Endodermal cell (in vitro differentiated cells): ENCODE measurements at regions not wholly inside any gene's neighbourhood (a gene's known extent, or its start where the extent isn't known, plus 50 kb on each side); places are given as distances from the start of the nearest gene placed in this dataset.

Experiments
- DNase-seq: peaks from one replicate; pipeline ENCODE4 v3.0.0-alpha.2; 2017
- H3K27ac ChIP-seq: 2 replicates; pipeline ENCODE4 v1.5.1; 2013; ENCODE audit warnings: mild to moderate bottlenecking, low read depth, low read length, moderate library complexity
- H3K27me3 ChIP-seq: 2 replicates; pipeline ENCODE4 v1.6.1; 2013; ENCODE audit warnings: mild to moderate bottlenecking, low read length, moderate library complexity; ENCODE audit not compliant: insufficient read depth, control insufficient read depth, poor library complexity, severe bottlenecking
- H3K36me3 ChIP-seq: 2 replicates; pipeline ENCODE4 v1.7.0; 2013; ENCODE audit warnings: mild to moderate bottlenecking, low read length, moderate library complexity; ENCODE audit not compliant: control insufficient read depth, insufficient read depth
- H3K4me1 ChIP-seq: one replicate; pipeline ENCODE4 v1.7.0; 2013; ENCODE audit warnings: low read length; ENCODE audit not compliant: control insufficient read depth, insufficient read depth
- H3K4me3 ChIP-seq: 2 replicates; pipeline ENCODE4 v1.5.1; 2013; ENCODE audit warnings: mild to moderate bottlenecking, low read length, moderate library complexity
- H3K9ac ChIP-seq: 2 replicates; pipeline ENCODE4 v1.6.1; 2013; ENCODE audit warnings: mild to moderate bottlenecking, low read length, moderate library complexity; ENCODE audit not compliant: poor library complexity, severe bottlenecking; ENCODE audit errors: extremely low read depth
- H3K9me3 ChIP-seq: 2 replicates; pipeline ENCODE4 v1.6.1; 2013; ENCODE audit warnings: mild to moderate bottlenecking, low read length, moderate library complexity; ENCODE audit not compliant: control insufficient read depth
- H3K27ac Mint-ChIP-seq: 2 replicates; pipeline ENCODE4 v1.8.0; 2020; ENCODE audit warnings: mixed read lengths
- H3K27me3 Mint-ChIP-seq: 2 replicates; pipeline ENCODE4 v1.8.0; 2021; ENCODE audit warnings: mild to moderate bottlenecking, mixed read lengths; ENCODE audit not compliant: insufficient read depth
- H3K36me3 Mint-ChIP-seq: 2 replicates; pipeline ENCODE4 v1.8.0; 2020; ENCODE audit warnings: low read depth, mixed read lengths
- H3K4me1 Mint-ChIP-seq: 2 replicates; pipeline ENCODE4 v1.8.0; 2020; ENCODE audit warnings: mixed read lengths
- H3K4me3 Mint-ChIP-seq: 2 replicates; pipeline ENCODE4 v1.8.0; 2020; ENCODE audit warnings: mild to moderate bottlenecking, moderate library complexity, mixed read lengths
- H3K9me3 Mint-ChIP-seq: 2 replicates; pipeline ENCODE4 v1.8.0; 2020; ENCODE audit warnings: mild to moderate bottlenecking, mixed read lengths
- WGBS, 2 experiments: methylation state at CpG; one replicate each; pipeline versions ENCODE4 v1.1.5 to v1.1.7; 2013; ENCODE audit warnings: missing lambda C conversion rate in 2 of 2, mixed read lengths in 1 of 2; ENCODE audit not compliant: insufficient coverage in 1 of 2, insufficient read length in 1 of 2; 5-methylcytosine and 5-hydroxymethylcytosine counted together
- TF ChIP-seq, protein P1 (sequence below): fragments of 200-600 bp; sonication (generic); conservative IDR thresholded peaks from 2 replicates; pipeline ENCODE4 v1.5.0; 2021; ENCODE audit warnings: antibody characterized with exemption, mild to moderate bottlenecking

DNA sequence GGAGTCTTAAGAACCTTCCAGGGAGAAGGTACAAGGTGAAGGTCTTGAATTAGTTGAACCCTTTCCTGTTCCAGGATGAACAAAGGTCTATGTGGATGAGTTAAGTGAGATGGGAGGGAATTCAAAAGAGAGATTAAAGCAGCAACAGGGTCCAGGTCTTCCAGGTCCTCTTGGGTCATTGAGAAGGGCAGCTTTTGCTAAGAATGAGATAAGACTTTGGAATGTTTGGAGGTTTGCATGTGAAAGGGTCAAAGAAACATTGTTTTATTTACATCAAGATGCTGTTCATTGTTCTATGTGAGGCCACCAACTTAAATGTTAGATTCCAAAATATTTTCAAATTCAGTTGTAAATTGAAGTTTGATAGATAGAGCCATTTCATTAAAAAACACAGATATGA, 463.9 kb downstream of the ANXA1 start:
- Histone ChIP-seq H3K27me3 (no peaks in the 10 kb centered on the region), H3K27ac (no peak overlapping the region), H3K4me1 (peaks cover 3% of the 10 kb centered on the region), H3K36me3 (no peaks in the 10 kb centered on the region), H3K9ac (no peak overlapping the region), H3K4me3 (no peak overlapping the region), H3K9me3 (no peaks in the 10 kb centered on the region)
- H3K36me3 Mint-ChIP-seq: no peaks in the 10 kb centered on the region
- DNase-seq: no peak
- H3K27ac Mint-ChIP-seq: no peak overlapping the region
- no peaks in the 10 kb centered on the region for H3K27me3 Mint-ChIP-seq
- TF ChIP-seq, protein P1, sequence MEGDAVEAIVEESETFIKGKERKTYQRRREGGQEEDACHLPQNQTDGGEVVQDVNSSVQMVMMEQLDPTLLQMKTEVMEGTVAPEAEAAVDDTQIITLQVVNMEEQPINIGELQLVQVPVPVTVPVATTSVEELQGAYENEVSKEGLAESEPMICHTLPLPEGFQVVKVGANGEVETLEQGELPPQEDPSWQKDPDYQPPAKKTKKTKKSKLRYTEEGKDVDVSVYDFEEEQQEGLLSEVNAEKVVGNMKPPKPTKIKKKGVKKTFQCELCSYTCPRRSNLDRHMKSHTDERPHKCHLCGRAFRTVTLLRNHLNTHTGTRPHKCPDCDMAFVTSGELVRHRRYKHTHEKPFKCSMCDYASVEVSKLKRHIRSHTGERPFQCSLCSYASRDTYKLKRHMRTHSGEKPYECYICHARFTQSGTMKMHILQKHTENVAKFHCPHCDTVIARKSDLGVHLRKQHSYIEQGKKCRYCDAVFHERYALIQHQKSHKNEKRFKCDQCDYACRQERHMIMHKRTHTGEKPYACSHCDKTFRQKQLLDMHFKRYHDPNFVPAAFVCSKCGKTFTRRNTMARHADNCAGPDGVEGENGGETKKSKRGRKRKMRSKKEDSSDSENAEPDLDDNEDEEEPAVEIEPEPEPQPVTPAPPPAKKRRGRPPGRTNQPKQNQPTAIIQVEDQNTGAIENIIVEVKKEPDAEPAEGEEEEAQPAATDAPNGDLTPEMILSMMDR: no peak
- H3K4me1 Mint-ChIP-seq: peaks cover 11% of the 10 kb centered on the region
- no peak overlapping the region for H3K4me3 Mint-ChIP-seq
- H3K9me3 Mint-ChIP-seq: no peaks in the 10 kb centered on the region

DNA sequence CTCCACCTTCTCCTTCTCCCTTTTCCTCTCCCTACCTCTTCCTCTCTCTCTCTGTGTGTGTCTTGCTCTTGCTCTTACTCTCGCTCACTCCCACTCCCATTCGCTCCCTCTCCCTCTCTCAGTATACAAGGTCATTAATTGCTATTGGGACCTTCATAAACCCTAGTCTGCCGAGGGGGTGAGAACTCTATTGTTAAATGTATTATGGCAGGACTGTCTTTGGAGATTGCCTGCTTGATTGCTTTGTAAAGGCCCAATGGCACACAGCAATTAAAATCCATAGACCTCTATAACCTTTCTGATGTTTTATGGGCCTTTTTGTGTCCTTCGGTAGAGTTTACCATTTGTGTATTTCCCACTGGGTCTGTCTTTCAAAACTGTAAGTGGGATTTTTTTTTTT, 465.9 kb downstream of the ANXA1 start:
- TF ChIP-seq, protein P1: no peak
- H3K27ac ChIP-seq: no peak overlapping the region
- H3K4me3 Mint-ChIP-seq: no peak overlapping the region
- peaks cover 4% of the 10 kb centered on the region for H3K4me1 Mint-ChIP-seq
- no peak overlapping the region for H3K27ac Mint-ChIP-seq
- no peaks in the 10 kb centered on the region for H3K36me3 ChIP-seq
- H3K9me3 Mint-ChIP-seq: no peaks in the 10 kb centered on the region
- 97 to 100% methylated on average over 1 to 4 of the region's 4 CpGs for WGBS, 2 experiments
- no peaks in the 10 kb centered on the region for H3K4me1 ChIP-seq
- no peaks in the 10 kb centered on the region for H3K36me3 Mint-ChIP-seq
- H3K4me3 ChIP-seq: no peak overlapping the region
- H3K9ac ChIP-seq: no peak overlapping the region
- no peak for DNase-seq
- H3K27me3 Mint-ChIP-seq: no peaks in the 10 kb centered on the region
- H3K9me3 ChIP-seq: no peaks in the 10 kb centered on the region
- no peaks in the 10 kb centered on the region for H3K27me3 ChIP-seq

DNA sequence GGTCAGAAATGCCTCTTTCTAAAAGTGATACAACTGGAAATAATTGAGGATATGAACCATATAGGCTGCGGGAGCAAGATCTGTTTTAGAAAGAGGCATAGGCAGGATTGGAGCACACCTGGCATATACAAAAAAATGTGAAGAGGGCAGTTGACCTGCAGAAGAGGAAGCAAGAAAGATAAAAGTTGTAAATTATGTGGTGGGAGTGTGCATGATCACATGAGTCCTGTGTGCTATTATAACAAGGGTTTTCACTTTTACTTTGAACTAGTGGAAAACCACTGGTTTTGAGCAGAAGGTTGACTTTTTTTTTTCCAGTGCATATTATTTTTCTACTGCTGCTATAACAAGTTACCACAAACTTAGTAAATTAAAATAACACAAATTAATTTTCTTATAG, 489.3 kb downstream of the ANXA1 start:
- Histone ChIP-seq H3K4me1 (no peaks in the 10 kb centered on the region), H3K27ac (no peak overlapping the region), H3K36me3 (no peaks in the 10 kb centered on the region), H3K9me3 (no peaks in the 10 kb centered on the region), H3K4me3 (no peak overlapping the region), H3K27me3 (no peaks in the 10 kb centered on the region), H3K9ac (no peak overlapping the region)
- 98 to 100% methylated on average over 1 of the region's 1 CpG for WGBS, 2 experiments
- no peak for DNase-seq
- H3K36me3 Mint-ChIP-seq: no peaks in the 10 kb centered on the region
- H3K9me3 Mint-ChIP-seq: no peaks in the 10 kb centered on the region
- H3K4me3 Mint-ChIP-seq: no peak overlapping the region
- H3K27ac Mint-ChIP-seq: no peak overlapping the region
- TF ChIP-seq, protein P1: no peak
- H3K4me1 Mint-ChIP-seq: no peaks in the 10 kb centered on the region
- no peaks in the 10 kb centered on the region for H3K27me3 Mint-ChIP-seq
